ENCODE measurements at regions not wholly inside any gene's neighbourhood (a gene's known extent, or its start where the extent isn't known, plus 50 kb on each side); places are given as distances from the start of the nearest gene placed in this dataset.

DNA sequence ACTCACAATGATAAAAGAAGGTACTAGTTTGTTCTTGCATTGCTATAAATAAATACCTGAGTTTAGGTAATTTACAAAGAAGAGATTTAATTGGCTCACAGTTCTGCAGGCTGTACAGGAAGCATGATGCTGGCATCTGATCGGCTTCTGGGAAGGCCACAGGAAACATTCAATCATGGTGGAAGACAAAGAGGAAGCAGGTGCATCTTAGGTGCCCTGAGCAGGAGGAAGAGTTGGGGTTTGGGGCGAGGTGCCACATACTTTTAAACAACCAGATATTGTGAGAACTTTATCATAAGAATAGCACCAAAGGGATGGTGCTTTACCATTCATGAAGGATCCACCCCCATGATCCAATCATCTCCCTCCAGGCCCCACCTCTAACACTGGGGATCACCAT is 752.6 kb upstream of the FLRT2 start:
- TF ChIP-seq, protein P1, sequence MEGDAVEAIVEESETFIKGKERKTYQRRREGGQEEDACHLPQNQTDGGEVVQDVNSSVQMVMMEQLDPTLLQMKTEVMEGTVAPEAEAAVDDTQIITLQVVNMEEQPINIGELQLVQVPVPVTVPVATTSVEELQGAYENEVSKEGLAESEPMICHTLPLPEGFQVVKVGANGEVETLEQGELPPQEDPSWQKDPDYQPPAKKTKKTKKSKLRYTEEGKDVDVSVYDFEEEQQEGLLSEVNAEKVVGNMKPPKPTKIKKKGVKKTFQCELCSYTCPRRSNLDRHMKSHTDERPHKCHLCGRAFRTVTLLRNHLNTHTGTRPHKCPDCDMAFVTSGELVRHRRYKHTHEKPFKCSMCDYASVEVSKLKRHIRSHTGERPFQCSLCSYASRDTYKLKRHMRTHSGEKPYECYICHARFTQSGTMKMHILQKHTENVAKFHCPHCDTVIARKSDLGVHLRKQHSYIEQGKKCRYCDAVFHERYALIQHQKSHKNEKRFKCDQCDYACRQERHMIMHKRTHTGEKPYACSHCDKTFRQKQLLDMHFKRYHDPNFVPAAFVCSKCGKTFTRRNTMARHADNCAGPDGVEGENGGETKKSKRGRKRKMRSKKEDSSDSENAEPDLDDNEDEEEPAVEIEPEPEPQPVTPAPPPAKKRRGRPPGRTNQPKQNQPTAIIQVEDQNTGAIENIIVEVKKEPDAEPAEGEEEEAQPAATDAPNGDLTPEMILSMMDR (IDR thresholded peaks at IDR 0.05): no peak
- TF ChIP-seq, protein P2, sequence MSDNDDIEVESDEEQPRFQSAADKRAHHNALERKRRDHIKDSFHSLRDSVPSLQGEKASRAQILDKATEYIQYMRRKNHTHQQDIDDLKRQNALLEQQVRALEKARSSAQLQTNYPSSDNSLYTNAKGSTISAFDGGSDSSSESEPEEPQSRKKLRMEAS (CRISPR knock-in tag; IDR thresholded peaks at IDR 0.05): no peak

All from WTC11 (cell line).